H1 (cell line): ENCODE measurements at regions not wholly inside any gene's neighbourhood (a gene's known extent, or its start where the extent isn't known, plus 50 kb on each side); places are given as distances from the start of the nearest gene placed in this dataset.

Experiments
- CHD2 ChIP-seq: IDR thresholded peaks from 2 replicates; pipeline ENCODE4 v1.6.1; 2012; ENCODE audit warnings: low read length, improper control_type of control experiment
- CREB1 ChIP-seq: IDR thresholded peaks from 2 replicates; pipeline ENCODE4 v1.6.1; 2012; ENCODE audit warnings: inconsistent platforms
- CTCF ChIP-seq, 3 experiments: IDR thresholded peaks; 1 replicate in 2 of 3; 2 replicates in 1 of 3; pipeline versions ENCODE4 v1.5.1 to v1.6.1; 2011; ENCODE audit warnings: low read length in 3 of 3, mild to moderate bottlenecking in 3 of 3, inconsistent platforms in 2 of 3, low read depth in 1 of 3, moderate library complexity in 1 of 3; ENCODE audit not compliant: insufficient read depth in 1 of 3; ENCODE audit errors: control extremely low read depth in 1 of 3
- EP300 ChIP-seq, 2 experiments: IDR thresholded peaks; 1 replicate in 1 of 2; 2 replicates in 1 of 2; pipeline ENCODE4 v1.6.1; 2011 to 2012; ENCODE audit warnings: low read depth in 2 of 2, low read length in 2 of 2, mild to moderate bottlenecking in 2 of 2, borderline replicate concordance in 1 of 2, inconsistent platforms in 1 of 2, moderate library complexity in 1 of 2
- JUN ChIP-seq: IDR thresholded peaks from 2 replicates; pipeline ENCODE4 v1.6.1; 2011; ENCODE audit warnings: low read depth, mild to moderate bottlenecking, improper control_type of control experiment, low read length
- MAX ChIP-seq: IDR thresholded peaks from 2 replicates; pipeline ENCODE4 v1.6.1; 2012; ENCODE audit warnings: inconsistent platforms
- POLR2A ChIP-seq, 2 experiments: IDR thresholded peaks; 1 replicate in 1 of 2; 2 replicates in 1 of 2; pipeline ENCODE4 v1.6.1; 2011; ENCODE audit warnings: low read depth in 2 of 2, low read length in 2 of 2, mild to moderate bottlenecking in 2 of 2; ENCODE audit errors: control extremely low read depth in 1 of 2
- POLR2AphosphoS5 ChIP-seq: IDR thresholded peaks from 2 replicates; pipeline ENCODE4 v1.6.1; 2011; ENCODE audit warnings: low read depth, low read length
- USF2 ChIP-seq: IDR thresholded peaks from 2 replicates; pipeline ENCODE4 v1.6.1; 2011; ENCODE audit warnings: low read length, improper control_type of control experiment

GRCh38 chr13:94825507-94825906, 113.2 kb upstream of the SOX21 start:
- TF ChIP-seq CHD2 (no peak), EP300 (IDR thresholded peaks at IDR 0.05; ENCODE audit: borderline replicate concordance in 1 of 2, low read depth in 2 of 2, low read length in 2 of 2) (peak in 1 of 2 experiments; percentile 61; a peak in 1 of 3 replicates), CTCF (IDR thresholded peaks at IDR 0.05; ENCODE audit: control extremely low read depth in 1 of 3, insufficient read depth in 1 of 3, low read depth in 1 of 3, low read length in 3 of 3) (no peak), JUN (no peak), USF2 (no peak), CREB1 (no peak), POLR2AphosphoS5 (peak; percentile 38; the same call in 1 of the 2 replicates), POLR2A (IDR thresholded peaks at IDR 0.05; ENCODE audit: control extremely low read depth in 1 of 2, low read depth in 2 of 2, low read length in 2 of 2) (no peak), MAX (peak; percentile 88)
